Testis (tissue), 2 donors: ENCODE measurements at regions not wholly inside any gene's neighbourhood (a gene's known extent, or its start where the extent isn't known, plus 50 kb on each side); places are given as distances from the start of the nearest gene placed in this dataset.
A peak's percentile ranks its signal among the peaks of the same experiment; 100 is the strongest.

ENCODE experiments used
- DNase-seq: peaks from one replicate; pipeline ENCODE4 v3.0.0-alpha.2; 2019
- H3K27ac ChIP-seq, 2 donors: fragments of 200-600 bp; sonication (generic); one replicate each; pipeline ENCODE4 v1.5.1; 2019
- H3K27me3 ChIP-seq: fragments of 200-600 bp; sonication (generic); one replicate; pipeline ENCODE4 v1.5.1; 2019
- H3K36me3 ChIP-seq: fragments of 200-600 bp; sonication (generic); one replicate; pipeline ENCODE4 v1.5.1; 2017; ENCODE audit warnings: low read depth; ENCODE audit errors: missing control alignments
- H3K4me1 ChIP-seq: fragments of 200-600 bp; sonication (generic); one replicate; pipeline ENCODE4 v1.5.1; 2019
- H3K4me3 ChIP-seq, 2 donors: fragments of 200-600 bp; sonication (generic); one replicate each; pipeline ENCODE4 v1.5.1; 2017 to 2019
- H3K9me3 ChIP-seq: fragments of 200-600 bp; sonication (generic); one replicate; pipeline ENCODE4 v1.5.1; 2017
- CTCF ChIP-seq, 3 experiments: fragments of 450-650 bp in 2 of 3; fragments of 200-600 bp in 1 of 3; sonication (generic) in 1 of 3; IDR thresholded peaks; one replicate each; pipeline ENCODE4 v1.5.1; 2016 to 2019; ENCODE audit warnings: antibody characterized with exemption in 3 of 3, mild to moderate bottlenecking in 2 of 3, moderate library complexity in 1 of 3
- POLR2A ChIP-seq: fragments of 450-650 bp; IDR thresholded peaks from one replicate; pipeline ENCODE4 v1.6.1; 2017; ENCODE audit warnings: antibody characterized with exemption, mild to moderate bottlenecking, moderate library complexity
- WGBS, 2 donors: methylation state at CpG; one replicate each; pipeline ENCODE4 v1.1.5; 2018; 5-methylcytosine and 5-hydroxymethylcytosine counted together
- intact Hi-C: fragments of 100-400 bp; cut with DNase I; formaldehyde crosslinking; loops from one replicate; pipeline ENCODE4 v1.15.1; 2023; ENCODE audit warnings: low total_unique reads

GRCh38 chr7:124557587-124557986 is 208.0 kb downstream of the GPR37 start:
- WGBS, 2 donors, result 87% methylated on average over 1 of the region's 1 CpG
- no peaks in the 10 kb centered on the region for H3K9me3 ChIP-seq
- H3K27me3 ChIP-seq, result no peaks in the 10 kb centered on the region
- DNase-seq, result no peak
- H3K36me3 ChIP-seq, result no peaks in the 10 kb centered on the region
- no peak overlapping the region for H3K27ac ChIP-seq
- no peak overlapping the region for H3K4me3 ChIP-seq
- no peaks in the 10 kb centered on the region for H3K4me1 ChIP-seq
- TF ChIP-seq POLR2A (no peak), CTCF (IDR thresholded peaks at IDR 0.05) (no peak)
- intact Hi-C loops, result no loop called here

- Histone ChIP-seq H3K27ac (no peak overlapping the region), H3K27me3 (no peaks in the 10 kb centered on the region), H3K4me3 (no peak overlapping the region), H3K4me1 (no peaks in the 10 kb centered on the region), H3K36me3 (no peaks in the 10 kb centered on the region), H3K9me3 (no peaks in the 10 kb centered on the region)
- 81 to 87% methylated on average over 5 of the region's 5 CpGs for WGBS, 2 donors
- intact Hi-C loops, result no loop called here
- no peak for DNase-seq
- TF ChIP-seq CTCF (IDR thresholded peaks at IDR 0.05) (no peak), POLR2A (no peak)
These were observed 208.5 kb downstream of the GPR37 start for GRCh38 chr7:124557101-124557500.

DNA sequence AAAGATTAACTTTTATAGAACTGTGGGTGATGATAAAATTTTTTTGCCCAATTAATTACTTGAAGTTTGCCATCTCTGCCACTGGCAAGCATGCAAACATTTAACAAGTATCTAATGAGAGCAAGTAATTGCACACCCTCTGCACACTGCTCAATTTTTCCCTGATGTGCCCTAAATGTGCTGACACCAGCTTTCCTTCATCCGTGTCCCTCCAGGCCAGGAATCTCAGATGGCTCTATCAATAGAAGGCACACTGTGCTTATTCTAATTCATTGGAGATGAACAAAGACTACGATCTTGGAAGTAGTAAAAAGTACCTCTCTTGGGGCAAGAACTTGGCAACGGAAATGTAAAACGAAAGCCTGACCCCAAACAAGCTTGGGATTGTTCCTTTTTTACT is 212.1 kb downstream of the GPR37 start:
- no peaks in the 10 kb centered on the region for H3K9me3 ChIP-seq
- H3K36me3 ChIP-seq, result no peaks in the 10 kb centered on the region
- no peaks in the 10 kb centered on the region for H3K27me3 ChIP-seq
- 61% methylated on average over 4 of the region's 4 CpGs for WGBS, 2 donors
- TF ChIP-seq CTCF (IDR thresholded peaks at IDR 0.05) (no peak), POLR2A (no peak)
- DNase-seq, result no peak
- H3K4me3 ChIP-seq, result no peak overlapping the region
- no peaks in the 10 kb centered on the region for H3K4me1 ChIP-seq
- no peak overlapping the region for H3K27ac ChIP-seq
- intact Hi-C loops, result no loop called here

- H3K36me3 ChIP-seq, result no peaks in the 10 kb centered on the region
- DNase-seq, result no peak
- intact Hi-C loops, result no loop called here
- no peaks in the 10 kb centered on the region for H3K4me1 ChIP-seq
- TF ChIP-seq CTCF (IDR thresholded peaks at IDR 0.05) (no peak), POLR2A (no peak)
- H3K27me3 ChIP-seq, result no peaks in the 10 kb centered on the region
- H3K4me3 ChIP-seq, result no peak overlapping the region
- 53 to 71% methylated on average over 2 of the region's 2 CpGs for WGBS, 2 donors
- no peaks in the 10 kb centered on the region for H3K9me3 ChIP-seq
- H3K27ac ChIP-seq, result peak overlapping the region in 1 of 2 donors; percentile 52
These were observed 213.4 kb downstream of the GPR37 start for GRCh38 chr7:124552217-124552616.

- 48 to 68% methylated on average over 1 of the region's 1 CpG for WGBS, 2 donors
- Histone ChIP-seq H3K4me1 (no peaks in the 10 kb centered on the region), H3K4me3 (no peak overlapping the region), H3K27me3 (no peaks in the 10 kb centered on the region), H3K36me3 (no peaks in the 10 kb centered on the region), H3K9me3 (no peaks in the 10 kb centered on the region), H3K27ac (peak overlapping the region; percentile 21 to 57)
- DNase-seq, result no peak
- intact Hi-C loops, result no loop called here
- TF ChIP-seq CTCF (IDR thresholded peaks at IDR 0.05) (no peak), POLR2A (no peak)
These were observed 215.6 kb downstream of the GPR37 start for GRCh38 chr7:124550036-124550435.
